ENCODE measurements at regions not wholly inside any gene's neighbourhood (a gene's known extent, or its start where the extent isn't known, plus 50 kb on each side); places are given as distances from the start of the nearest gene placed in this dataset.

DNA sequence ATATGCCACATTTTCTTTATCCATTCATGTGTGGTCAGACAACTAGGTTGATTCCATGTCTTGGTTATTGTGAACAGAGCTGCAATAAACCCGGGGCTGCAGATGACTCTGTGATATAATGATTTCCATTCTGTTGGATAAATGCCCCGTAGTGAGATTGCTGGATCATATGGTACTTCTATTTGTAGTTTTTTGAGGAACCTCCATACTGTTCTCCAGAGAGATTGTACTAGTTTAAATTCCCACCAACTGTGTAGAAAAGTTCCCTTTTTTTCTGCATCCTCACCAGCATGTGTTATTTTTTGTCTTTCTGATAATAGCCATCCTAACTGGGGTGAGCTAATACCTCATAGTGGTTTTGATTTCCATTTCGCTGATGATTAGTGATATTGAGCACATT, 62.2 kb upstream of the MAP3K4 start:
- H3K4me3 Mint-ChIP-seq (ENCODE audit: low read depth), result no peak overlapping the region
- no peaks in the 10 kb centered on the region for H3K9me3 Mint-ChIP-seq (ENCODE audit: low read depth)
- DNase-seq (ENCODE audit: low spot score, unreplicated experiment), result no peak
- H3K36me3 Mint-ChIP-seq (ENCODE audit: insufficient read depth), result no peaks in the 10 kb centered on the region
- peaks cover 10% of the 10 kb centered on the region for H3K4me1 Mint-ChIP-seq (ENCODE audit: low read depth)
- H3K27ac Mint-ChIP-seq, result no peak overlapping the region
- TF ChIP-seq, protein P1, sequence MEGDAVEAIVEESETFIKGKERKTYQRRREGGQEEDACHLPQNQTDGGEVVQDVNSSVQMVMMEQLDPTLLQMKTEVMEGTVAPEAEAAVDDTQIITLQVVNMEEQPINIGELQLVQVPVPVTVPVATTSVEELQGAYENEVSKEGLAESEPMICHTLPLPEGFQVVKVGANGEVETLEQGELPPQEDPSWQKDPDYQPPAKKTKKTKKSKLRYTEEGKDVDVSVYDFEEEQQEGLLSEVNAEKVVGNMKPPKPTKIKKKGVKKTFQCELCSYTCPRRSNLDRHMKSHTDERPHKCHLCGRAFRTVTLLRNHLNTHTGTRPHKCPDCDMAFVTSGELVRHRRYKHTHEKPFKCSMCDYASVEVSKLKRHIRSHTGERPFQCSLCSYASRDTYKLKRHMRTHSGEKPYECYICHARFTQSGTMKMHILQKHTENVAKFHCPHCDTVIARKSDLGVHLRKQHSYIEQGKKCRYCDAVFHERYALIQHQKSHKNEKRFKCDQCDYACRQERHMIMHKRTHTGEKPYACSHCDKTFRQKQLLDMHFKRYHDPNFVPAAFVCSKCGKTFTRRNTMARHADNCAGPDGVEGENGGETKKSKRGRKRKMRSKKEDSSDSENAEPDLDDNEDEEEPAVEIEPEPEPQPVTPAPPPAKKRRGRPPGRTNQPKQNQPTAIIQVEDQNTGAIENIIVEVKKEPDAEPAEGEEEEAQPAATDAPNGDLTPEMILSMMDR (IDR thresholded peaks at IDR 0.05; ENCODE audit: unreplicated experiment), result no peak
- H3K27me3 Mint-ChIP-seq, result no peaks in the 10 kb centered on the region

- TF ChIP-seq, protein P1 (IDR thresholded peaks at IDR 0.05; ENCODE audit: unreplicated experiment), result no peak
- Mint-ChIP-seq H3K36me3 (ENCODE audit: insufficient read depth) (no peaks in the 10 kb centered on the region), H3K9me3 (ENCODE audit: low read depth) (no peaks in the 10 kb centered on the region), H3K4me3 (ENCODE audit: low read depth) (no peak overlapping the region), H3K4me1 (ENCODE audit: low read depth) (peaks cover 10% of the 10 kb centered on the region), H3K27me3 (no peaks in the 10 kb centered on the region), H3K27ac (no peak overlapping the region)
- DNase-seq (ENCODE audit: low spot score, unreplicated experiment), result no peak
Observed at GRCh38 chr6:160929831-160930230, 61.7 kb upstream of the MAP3K4 start.

DNA sequence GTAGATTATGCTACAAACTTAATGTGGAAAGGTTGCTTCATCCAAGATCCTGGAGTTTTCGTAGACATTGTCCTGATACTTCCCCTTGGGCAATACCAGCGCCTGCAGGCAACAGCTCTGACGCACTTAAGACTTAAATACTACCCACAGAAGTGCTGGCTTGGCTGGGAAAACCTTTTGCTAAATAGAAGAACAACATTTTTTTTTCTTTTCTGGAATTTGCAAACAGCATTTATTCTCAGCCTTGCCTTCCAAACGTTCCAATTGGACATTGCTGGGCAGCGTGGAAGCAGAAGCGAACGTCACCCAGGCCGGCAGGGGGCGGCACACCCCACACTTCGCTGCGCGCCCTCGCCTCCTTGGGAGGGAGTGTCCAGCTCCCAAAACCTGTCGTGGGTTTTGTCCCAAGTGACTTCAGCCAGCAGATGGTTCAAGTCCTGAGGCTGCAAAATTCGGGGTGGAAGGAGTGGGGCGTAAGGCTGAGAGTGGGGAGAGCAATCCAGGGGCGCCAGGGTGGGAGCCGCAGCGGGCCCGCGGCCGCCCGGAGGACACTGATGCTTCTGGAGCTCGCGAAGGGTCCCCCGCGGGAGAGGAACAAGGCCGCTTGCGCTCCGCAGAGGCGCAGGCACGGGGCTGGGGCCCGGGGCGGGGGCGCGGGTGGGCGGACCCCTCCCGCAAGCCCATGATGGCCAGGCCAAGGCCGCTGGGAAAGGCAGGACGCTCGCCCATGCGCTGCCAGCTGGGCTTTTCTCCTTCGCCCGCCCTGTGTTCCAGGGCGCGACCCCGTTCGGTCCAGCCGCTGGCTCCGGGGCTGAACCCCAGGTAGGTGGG, 60.8 kb upstream of the MAP3K4 start:
- H3K9me3 Mint-ChIP-seq (ENCODE audit: low read depth), result no peaks in the 10 kb centered on the region
- peak overlapping the region; percentile 90 for H3K27ac Mint-ChIP-seq
- TF ChIP-seq, protein P1 (IDR thresholded peaks at IDR 0.05; ENCODE audit: unreplicated experiment), result peak; percentile 96
- peak; percentile 79 for DNase-seq (ENCODE audit: low spot score, unreplicated experiment)
- peak overlapping the region; percentile 79 for H3K4me3 Mint-ChIP-seq (ENCODE audit: low read depth)
- H3K27me3 Mint-ChIP-seq, result no peaks in the 10 kb centered on the region
- H3K36me3 Mint-ChIP-seq (ENCODE audit: insufficient read depth), result no peaks in the 10 kb centered on the region
- H3K4me1 Mint-ChIP-seq (ENCODE audit: low read depth), result peaks cover 10% of the 10 kb centered on the region

GRCh38 chr6:160931378-160932310, 59.9 kb upstream of the MAP3K4 start:
- H3K36me3 Mint-ChIP-seq (ENCODE audit: insufficient read depth), result peaks cover 3% of the 10 kb centered on the region
- DNase-seq (ENCODE audit: low spot score, unreplicated experiment), result no peak
- peak overlapping the region; percentile 63 for H3K4me3 Mint-ChIP-seq (ENCODE audit: low read depth)
- no peak overlapping the region for H3K27ac Mint-ChIP-seq
- H3K4me1 Mint-ChIP-seq (ENCODE audit: low read depth), result peaks cover 10% of the 10 kb centered on the region
- TF ChIP-seq, protein P1 (IDR thresholded peaks at IDR 0.05; ENCODE audit: unreplicated experiment), result no peak
- peaks cover 5% of the 10 kb centered on the region for H3K9me3 Mint-ChIP-seq (ENCODE audit: low read depth)
- no peaks in the 10 kb centered on the region for H3K27me3 Mint-ChIP-seq

GRCh38 chr6:160933256-160933655, 58.3 kb upstream of the MAP3K4 start:
- TF ChIP-seq, protein P1 (IDR thresholded peaks at IDR 0.05; ENCODE audit: unreplicated experiment), result peak; percentile 27
- Mint-ChIP-seq H3K27me3 (no peaks in the 10 kb centered on the region), H3K9me3 (ENCODE audit: low read depth) (peaks cover 8% of the 10 kb centered on the region), H3K27ac (no peak overlapping the region), H3K4me1 (ENCODE audit: low read depth) (peaks cover 1% of the 10 kb centered on the region), H3K36me3 (ENCODE audit: insufficient read depth) (peaks cover 3% of the 10 kb centered on the region), H3K4me3 (ENCODE audit: low read depth) (no peak overlapping the region)
- no peak for DNase-seq (ENCODE audit: low spot score, unreplicated experiment)
